ENCODE measurements at regions not wholly inside any gene's neighbourhood (a gene's known extent, or its start where the extent isn't known, plus 50 kb on each side); places are given as distances from the start of the nearest gene placed in this dataset.

DNA sequence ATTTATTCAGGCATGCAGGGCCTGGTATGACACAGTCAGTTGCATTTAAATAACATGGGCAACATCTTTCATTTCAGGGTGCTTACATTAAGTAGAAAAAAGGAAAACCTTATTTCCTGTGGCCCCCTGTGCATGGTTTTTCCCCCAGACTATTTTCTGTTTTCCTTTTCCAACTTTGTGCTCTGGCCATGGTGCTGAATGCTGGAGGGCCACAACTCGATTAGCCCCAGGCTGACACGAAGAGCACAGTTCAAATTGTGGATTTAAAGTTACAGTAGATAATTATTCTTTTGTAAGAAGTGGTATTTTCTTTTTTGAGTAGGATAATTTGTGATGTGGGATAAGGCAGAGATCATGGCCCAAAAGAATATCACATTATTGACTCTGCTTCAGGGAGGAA lies 332.0 kb downstream of the HAO1 start:
- TF ChIP-seq POLR2AphosphoS5 (IDR thresholded peaks at IDR 0.05): no peak
- no peak for TF ChIP-seq CTCF (IDR thresholded peaks at IDR 0.05)
- TF ChIP-seq EP300 (IDR thresholded peaks at IDR 0.05; ENCODE audit: low read depth): no peak
- no peak for TF ChIP-seq POLR2A (IDR thresholded peaks at IDR 0.05)
- in situ Hi-C loops (cut with MboI; ENCODE audit: low pct_ligation_motif_present in 1 of 4, low pct_unique_long_range_greater_than_20kb in 1 of 4, low sequenced_read_pairs in 3 of 4): no loop called here
- 5 to 7% methylated on average over 2 of the region's 2 CpGs for WGBS, 2 donors (ENCODE audit: low coverage in 1 of 2)

DNA sequence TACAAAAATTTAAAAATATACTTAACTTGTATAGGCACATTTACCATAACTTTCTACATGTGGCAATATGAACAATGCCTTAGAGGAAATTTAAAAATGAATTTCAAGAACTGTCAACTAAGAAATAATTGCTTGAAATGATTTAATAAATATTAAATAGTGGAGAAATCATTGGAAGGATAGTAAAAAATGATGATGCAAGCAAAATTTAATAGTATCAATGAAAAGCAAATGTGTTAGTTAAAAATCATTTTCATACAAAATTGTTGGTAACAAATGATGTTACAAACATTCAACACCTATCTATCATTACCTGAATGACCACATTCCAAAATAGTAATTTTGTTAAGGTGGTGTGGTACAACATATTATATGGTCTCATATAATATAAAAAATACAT lies 331.0 kb downstream of the HAO1 start:
- in situ Hi-C loops (cut with MboI; ENCODE audit: low pct_ligation_motif_present in 1 of 4, low pct_unique_long_range_greater_than_20kb in 1 of 4, low sequenced_read_pairs in 3 of 4): no loop called here
- Histone ChIP-seq H3K4me3 (no peak overlapping the region), H3K9me3 (no peaks in the 10 kb centered on the region), H3K27ac (no peak overlapping the region), H3K27me3 (no peaks in the 10 kb centered on the region), H3K36me3 (no peaks in the 10 kb centered on the region), H3K4me1 (no peaks in the 10 kb centered on the region)
- DNase-seq: no peak
- intact Hi-C loops (cut with DNase I; ENCODE audit: low total_unique reads): no loop called here
- TF ChIP-seq EP300 (IDR thresholded peaks at IDR 0.05; ENCODE audit: low read depth) (no peak), POLR2AphosphoS5 (IDR thresholded peaks at IDR 0.05) (no peak), CTCF (IDR thresholded peaks at IDR 0.05) (no peak), POLR2A (IDR thresholded peaks at IDR 0.05) (no peak)

More for the DNA sequence above, 332.0 kb downstream of the HAO1 start:
- Histone ChIP-seq H3K27ac (no peak overlapping the region), H3K36me3 (no peaks in the 10 kb centered on the region), H3K4me1 (no peaks in the 10 kb centered on the region), H3K27me3 (no peaks in the 10 kb centered on the region), H3K9me3 (no peaks in the 10 kb centered on the region), H3K4me3 (no peak overlapping the region)
- intact Hi-C loops (cut with DNase I; ENCODE audit: low total_unique reads): no loop called here
- DNase-seq: no peak

DNA sequence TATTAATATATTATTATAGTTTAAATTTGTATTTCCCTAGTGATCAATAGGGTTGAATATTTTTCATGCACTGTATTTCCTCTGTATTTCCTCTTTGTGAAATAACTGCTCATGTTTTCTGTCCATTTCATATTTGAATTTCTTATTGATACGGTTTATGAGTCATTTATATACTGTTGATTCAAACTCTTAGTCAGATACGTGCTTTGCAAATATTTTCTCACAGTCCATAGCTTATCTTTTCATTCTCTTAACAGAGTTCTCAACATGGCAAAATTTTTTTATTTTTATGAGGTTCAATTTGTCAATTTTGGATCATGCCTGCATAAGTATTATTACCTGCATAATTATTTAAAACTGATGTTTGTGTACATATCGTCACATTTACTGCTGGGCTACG lies 329.6 kb downstream of the HAO1 start:
- no peak for DNase-seq
- Histone ChIP-seq H3K4me1 (no peaks in the 10 kb centered on the region), H3K4me3 (no peak overlapping the region), H3K36me3 (no peaks in the 10 kb centered on the region), H3K27me3 (no peaks in the 10 kb centered on the region), H3K27ac (no peak overlapping the region), H3K9me3 (no peaks in the 10 kb centered on the region)
- in situ Hi-C loops (cut with MboI; ENCODE audit: low pct_ligation_motif_present in 1 of 4, low pct_unique_long_range_greater_than_20kb in 1 of 4, low sequenced_read_pairs in 3 of 4): no loop called here
- WGBS, 2 donors (ENCODE audit: low coverage in 1 of 2): 50 to 62% methylated on average over 4 of the region's 4 CpGs
- TF ChIP-seq POLR2A (IDR thresholded peaks at IDR 0.05) (no peak), CTCF (IDR thresholded peaks at IDR 0.05) (no peak), EP300 (IDR thresholded peaks at IDR 0.05; ENCODE audit: low read depth) (no peak), POLR2AphosphoS5 (IDR thresholded peaks at IDR 0.05) (no peak)
- intact Hi-C loops (cut with DNase I; ENCODE audit: low total_unique reads): no loop called here

DNA sequence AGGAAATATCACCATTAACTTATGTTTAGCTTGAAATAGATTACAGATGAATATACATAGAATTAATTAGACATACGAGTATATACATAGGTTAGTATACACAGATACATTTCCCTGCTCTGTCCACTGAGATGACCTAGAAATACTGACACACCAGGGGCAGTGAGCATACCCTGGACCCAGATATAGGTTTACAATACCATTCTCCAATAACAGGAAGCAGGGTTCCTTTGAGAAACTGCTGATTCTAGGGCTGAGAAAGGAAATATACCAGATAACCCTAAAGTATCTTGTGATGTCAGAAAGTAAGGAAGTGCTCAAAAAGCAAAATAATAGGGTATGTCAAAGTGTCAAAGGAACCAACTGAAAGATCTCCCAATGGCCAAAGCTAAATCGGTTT lies 322.5 kb downstream of the HAO1 start:
- Histone ChIP-seq H3K9me3 (no peaks in the 10 kb centered on the region), H3K36me3 (no peaks in the 10 kb centered on the region), H3K4me1 (no peaks in the 10 kb centered on the region), H3K27ac (no peak overlapping the region), H3K4me3 (no peak overlapping the region), H3K27me3 (no peaks in the 10 kb centered on the region)
- DNase-seq: no peak
- in situ Hi-C loops (cut with MboI; ENCODE audit: low pct_ligation_motif_present in 1 of 4, low pct_unique_long_range_greater_than_20kb in 1 of 4, low sequenced_read_pairs in 3 of 4): no loop called here
- WGBS, 2 donors (ENCODE audit: low coverage in 1 of 2): 62 to 64% methylated on average over 2 of the region's 2 CpGs
- TF ChIP-seq POLR2AphosphoS5 (IDR thresholded peaks at IDR 0.05) (no peak), EP300 (IDR thresholded peaks at IDR 0.05; ENCODE audit: low read depth) (no peak), CTCF (IDR thresholded peaks at IDR 0.05) (no peak), POLR2A (IDR thresholded peaks at IDR 0.05) (no peak)
- intact Hi-C loops (cut with DNase I; ENCODE audit: low total_unique reads): loop anchor here (2.0 kb wide), 1 partner anchor 13 kb away; no protein-coding TSS in a partner anchor

All from transverse colon (tissue), 4 donors.